Cardiac fibroblast (primary cell): ENCODE measurements at regions not wholly inside any gene's neighbourhood (a gene's known extent, or its start where the extent isn't known, plus 50 kb on each side); places are given as distances from the start of the nearest gene placed in this dataset.

Experiments
- DNase-seq, 2 donors: peaks; one replicate each; pipeline versions ENCODE4 v3.0.0 to v3.0.0-alpha.2; 2010; ENCODE audit warnings: low read depth in 2 of 2
- H3K4me3 ChIP-seq, 2 donors: replicated peaks in 1 of 2; 1 replicate in 1 of 2; 2 replicates in 1 of 2; pipeline ENCODE4 v1.5.1; 2011; ENCODE audit warnings: low read depth in 2 of 2, low read length in 2 of 2, mild to moderate bottlenecking in 2 of 2, moderate library complexity in 1 of 2
- CTCF ChIP-seq: IDR thresholded peaks from one replicate; pipeline ENCODE4 v1.5.1; 2011; ENCODE audit warnings: low read depth, mild to moderate bottlenecking, low read length, inconsistent platforms

GRCh38 chr1:81542196-81542595 lies 258.5 kb upstream of the ADGRL2 start:
- DNase-seq: no peak
- TF ChIP-seq CTCF: no peak
- no peak overlapping the region for H3K4me3 ChIP-seq

GRCh38 chr1:81540216-81540615 lies 260.5 kb upstream of the ADGRL2 start:
- H3K4me3 ChIP-seq: no peak overlapping the region
- no peak for DNase-seq
- no peak for TF ChIP-seq CTCF

GRCh38 chr1:81529014-81529413 lies 271.7 kb upstream of the ADGRL2 start:
- H3K4me3 ChIP-seq: no peak overlapping the region
- no peak for TF ChIP-seq CTCF
- DNase-seq: no peak

- DNase-seq: no peak
- H3K4me3 ChIP-seq: no peak overlapping the region
- TF ChIP-seq CTCF: no peak
These were observed 275.6 kb upstream of the ADGRL2 start for GRCh38 chr1:81525085-81525484.

GRCh38 chr1:81519987-81520386 lies 280.7 kb upstream of the ADGRL2 start:
- no peak overlapping the region for H3K4me3 ChIP-seq
- no peak for DNase-seq
- TF ChIP-seq CTCF: no peak

GRCh38 chr1:81517987-81518386 lies 282.7 kb upstream of the ADGRL2 start:
- no peak for TF ChIP-seq CTCF
- H3K4me3 ChIP-seq: no peak overlapping the region
- no peak for DNase-seq

GRCh38 chr1:81513796-81514354 lies 286.9 kb upstream of the ADGRL2 start:
- TF ChIP-seq CTCF: no peak
- no peak overlapping the region for H3K4me3 ChIP-seq
- no peak for DNase-seq
